ENCODE measurements at regions not wholly inside any gene's neighbourhood (a gene's known extent, or its start where the extent isn't known, plus 50 kb on each side); places are given as distances from the start of the nearest gene placed in this dataset.

DNA sequence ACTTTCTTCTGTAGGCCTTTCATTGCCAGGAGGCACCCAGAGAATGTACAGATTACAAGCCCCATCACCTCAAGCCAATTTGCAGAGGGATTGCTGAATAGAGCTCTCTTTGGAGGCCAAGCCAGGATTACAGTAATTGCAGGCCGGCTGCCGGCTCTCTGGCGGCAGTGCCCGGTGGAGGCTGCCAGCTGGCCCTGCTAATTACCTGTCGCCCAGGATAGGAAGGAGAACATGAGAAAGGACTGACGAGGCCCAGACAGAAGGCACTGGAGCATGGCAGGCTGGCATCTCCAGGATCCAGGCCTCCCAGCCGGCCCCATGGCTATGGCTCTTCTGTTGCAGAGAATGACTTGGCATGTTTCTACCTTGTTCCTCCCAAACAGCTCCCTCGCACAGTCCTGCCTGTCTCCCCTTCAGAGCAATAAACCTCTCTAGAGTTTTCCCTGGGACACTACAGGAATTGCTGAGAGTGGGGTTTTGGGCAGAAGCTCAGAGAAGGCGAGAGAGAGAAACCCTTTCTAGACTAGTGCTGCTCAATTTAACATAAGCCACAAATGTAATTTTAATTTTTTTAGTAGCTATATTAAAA is 273.6 kb upstream of the PROK2 start:
- no peak for DNase-seq (ENCODE audit: low read depth, low spot score)

DNA sequence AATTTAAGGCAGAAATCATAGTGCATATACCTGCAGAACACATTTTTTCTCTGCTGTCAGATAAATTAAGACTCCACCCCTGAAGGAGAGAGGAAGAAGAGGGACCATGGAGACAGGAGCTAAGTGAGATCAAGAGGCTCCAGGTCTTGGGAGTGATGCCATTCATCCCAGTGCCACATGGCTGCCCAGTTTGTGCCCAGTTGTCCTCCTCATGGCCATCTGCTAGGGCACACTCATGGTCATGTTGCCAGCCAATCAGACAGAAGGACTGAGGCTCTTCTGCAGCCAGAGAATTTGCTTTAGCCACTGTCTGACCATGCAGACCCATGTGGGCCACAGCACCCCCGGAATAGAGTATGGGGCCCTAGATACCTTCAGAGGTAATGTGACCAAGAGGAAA is 270.5 kb upstream of the PROK2 start:
- no peak for DNase-seq (ENCODE audit: low read depth, low spot score)

DNA sequence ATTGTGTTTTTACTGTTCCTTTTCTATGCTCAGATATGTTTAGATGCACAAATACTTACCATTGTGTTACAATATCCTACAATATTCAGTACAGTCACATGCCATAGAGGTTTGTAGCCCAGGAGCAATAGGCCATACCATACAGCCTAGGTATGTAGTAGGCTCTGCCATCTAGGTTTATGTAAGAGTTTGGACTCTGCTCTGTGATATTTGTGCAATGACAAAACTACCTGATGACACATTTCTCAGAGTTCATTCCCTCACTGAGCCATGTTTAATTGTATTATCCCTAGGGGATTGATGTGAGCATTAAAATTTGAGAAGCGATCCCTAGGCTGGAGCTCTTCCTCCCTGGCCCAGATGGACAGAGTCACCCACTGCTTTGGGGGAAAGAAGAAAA is 270.0 kb upstream of the PROK2 start:
- DNase-seq (ENCODE audit: low read depth, low spot score): no peak

DNA sequence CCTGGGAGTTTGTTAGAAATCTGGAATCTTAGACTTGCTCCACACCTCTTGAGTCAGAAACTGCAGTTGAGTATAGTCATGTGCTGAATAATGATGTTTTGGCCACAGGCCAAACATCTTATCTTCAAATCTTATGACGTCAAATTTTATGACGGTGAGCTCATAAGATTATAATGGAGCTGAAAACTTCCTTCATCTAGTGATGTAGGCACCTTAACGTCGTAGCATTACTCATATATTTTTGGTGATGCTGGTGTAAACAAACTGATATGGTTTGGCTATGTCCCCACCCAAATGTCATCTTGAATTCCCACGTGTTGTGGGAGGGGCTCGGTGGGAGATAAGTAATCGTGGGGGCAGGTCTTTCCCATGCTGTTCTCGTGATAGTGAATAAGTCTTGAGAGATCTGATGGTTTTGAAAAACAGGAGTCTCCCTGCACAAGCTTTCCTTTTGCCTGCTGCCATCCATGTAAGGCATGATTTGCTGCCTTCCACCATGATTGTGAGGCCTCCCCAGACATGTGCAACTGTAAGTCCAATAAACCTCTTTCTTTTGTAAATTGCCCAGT is 268.0 kb upstream of the PROK2 start:
- no peak for DNase-seq (ENCODE audit: low read depth, low spot score)

DNA sequence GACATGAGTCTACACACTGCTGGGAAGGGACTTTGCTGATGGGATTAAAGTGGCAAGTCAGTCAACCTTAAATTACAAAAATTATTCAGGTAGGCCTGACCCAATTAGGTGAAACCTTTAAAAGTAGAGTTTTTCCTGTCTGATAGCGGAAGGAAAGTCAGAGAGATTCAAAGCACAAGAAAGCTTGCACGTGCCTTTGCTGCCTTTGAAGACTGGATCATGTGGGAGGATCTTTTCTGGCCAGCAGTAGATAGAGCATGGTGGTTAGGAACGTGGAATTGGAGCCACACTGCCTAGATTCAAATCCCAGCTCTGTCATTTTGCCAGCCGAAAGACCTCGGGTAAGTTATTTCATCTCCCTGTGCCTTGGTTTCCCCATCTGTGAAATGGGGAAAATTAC is 265.8 kb upstream of the PROK2 start:
- no peak for DNase-seq (ENCODE audit: low read depth, low spot score)

DNA sequence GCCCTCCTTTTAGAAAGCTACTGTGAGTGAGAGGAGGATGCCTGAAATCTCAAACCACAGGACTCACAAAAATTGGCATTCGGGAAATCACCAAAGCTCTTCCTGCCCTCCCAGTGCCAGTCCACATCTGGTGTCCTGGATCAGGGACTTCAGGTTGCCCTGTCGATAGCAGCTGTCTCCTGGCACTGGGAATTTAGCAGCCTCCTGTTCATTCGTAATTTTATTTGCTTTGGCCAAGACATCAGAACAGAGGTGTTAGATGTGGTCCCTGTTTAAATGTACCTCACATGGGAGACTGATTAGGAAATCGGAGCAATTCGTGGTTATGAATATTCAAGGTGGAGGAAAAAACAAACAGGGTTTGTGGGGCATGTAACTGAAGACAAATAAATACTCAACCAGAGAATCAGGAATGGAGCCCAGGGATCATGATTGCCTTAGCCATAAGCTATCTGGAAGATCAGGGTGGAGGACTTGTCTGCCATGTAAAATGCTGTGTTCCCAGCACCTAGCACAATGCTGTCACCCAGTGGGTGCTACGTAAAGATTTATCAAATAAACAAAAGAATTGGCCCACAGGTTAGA is 265.2 kb upstream of the PROK2 start:
- DNase-seq (ENCODE audit: low read depth, low spot score): no peak

DNA sequence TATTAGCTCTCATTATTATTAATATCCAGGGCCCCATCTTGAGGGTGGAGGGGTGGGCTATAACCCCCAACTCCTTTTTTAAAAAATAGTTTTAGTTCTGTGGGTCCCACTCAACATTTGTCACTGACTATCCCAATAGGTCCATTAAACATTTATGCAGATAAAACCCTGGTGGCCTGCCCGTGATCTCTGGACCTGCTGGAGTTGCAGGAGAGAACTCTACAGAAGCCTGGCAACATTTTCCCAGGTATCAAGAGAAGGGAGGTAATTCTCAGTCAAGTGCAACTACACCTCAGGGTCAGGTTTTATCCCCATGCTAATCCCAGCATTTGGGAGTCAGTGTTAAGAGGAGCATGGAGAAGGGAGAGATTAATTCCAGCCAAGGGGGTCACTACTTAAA is 264.4 kb upstream of the PROK2 start:
- DNase-seq (ENCODE audit: low read depth, low spot score): no peak

DNA sequence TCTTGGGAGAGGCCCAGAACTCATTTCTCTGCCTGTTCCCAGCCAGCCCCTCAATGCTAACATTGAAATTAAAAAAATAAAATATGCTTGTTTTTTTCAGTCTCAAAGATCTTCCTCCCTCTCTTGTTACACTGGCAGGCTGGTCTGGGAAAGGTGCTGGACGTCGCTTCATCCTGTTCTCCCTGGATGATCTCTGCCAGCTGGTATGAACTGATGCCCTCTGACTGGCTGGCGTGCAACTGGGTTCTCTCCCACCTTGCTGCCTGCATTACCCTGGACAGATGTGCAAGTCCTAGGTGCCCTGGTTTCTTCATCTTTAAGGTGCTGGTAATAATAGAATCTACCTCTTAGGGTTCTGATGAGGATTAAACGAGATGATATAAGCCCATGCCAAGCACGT is 263.9 kb upstream of the PROK2 start:
- DNase-seq (ENCODE audit: low read depth, low spot score): no peak

DNA sequence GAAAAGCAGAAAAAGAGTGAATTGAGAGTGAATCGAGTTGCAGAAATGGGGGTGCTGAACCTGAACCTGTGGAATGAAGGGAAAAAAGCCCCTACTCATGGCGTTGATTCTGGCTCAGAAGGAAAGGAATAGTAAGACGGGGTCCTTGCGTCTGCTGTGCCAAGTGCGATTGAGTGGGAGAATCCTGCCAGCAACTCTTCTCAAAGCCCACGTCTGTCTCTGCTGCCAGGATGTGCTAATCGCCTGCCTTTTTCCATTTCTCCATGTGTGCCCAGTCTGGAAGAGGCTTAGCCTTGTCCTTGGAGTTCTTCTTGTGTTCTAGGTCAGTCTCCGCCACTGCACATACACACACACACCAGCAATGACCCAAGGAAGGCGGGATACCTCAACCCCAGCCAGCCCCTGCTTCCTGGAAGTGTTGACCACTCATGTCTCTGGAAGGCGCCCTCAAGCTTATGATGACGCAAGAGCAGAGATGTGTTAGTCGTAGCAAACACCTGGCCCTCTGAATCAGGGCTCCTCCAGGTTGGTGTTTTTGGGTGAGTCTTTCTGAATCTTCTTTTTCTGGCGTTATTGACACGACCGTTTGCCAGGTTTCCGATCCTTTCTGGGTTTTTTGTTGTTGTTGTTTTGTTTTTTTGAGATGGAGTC is 262.4 kb upstream of the PROK2 start:
- no peak for DNase-seq (ENCODE audit: low read depth, low spot score)

DNA sequence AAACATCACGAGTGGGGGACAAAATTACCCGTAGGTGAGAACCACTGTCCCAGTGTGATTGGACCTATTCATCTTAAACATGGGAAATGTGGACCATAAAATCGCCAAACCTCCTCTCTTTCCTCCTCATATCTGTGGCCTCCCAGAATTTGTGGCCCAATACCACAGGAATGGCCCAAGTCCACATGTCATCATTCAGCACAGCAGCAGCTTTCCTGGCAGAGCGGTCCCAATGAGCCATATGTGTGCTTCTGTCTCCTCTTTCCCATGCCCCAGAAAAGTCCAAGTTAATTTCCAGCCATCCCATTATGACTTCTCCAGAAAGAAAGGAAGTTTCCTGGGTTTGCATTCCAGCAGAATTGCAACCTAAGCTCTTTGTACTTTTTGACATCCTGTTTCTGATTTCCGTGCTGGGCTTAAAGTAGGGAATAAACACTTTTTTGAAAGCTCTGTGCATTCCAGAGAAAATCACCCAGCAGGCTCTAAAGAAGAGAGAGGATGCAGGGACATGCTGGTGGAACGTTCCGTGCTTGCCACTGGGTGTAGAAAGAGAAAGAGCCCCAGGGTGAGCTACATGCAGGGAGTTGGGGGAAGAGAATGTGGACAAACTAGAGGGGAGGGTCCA is 259.4 kb upstream of the PROK2 start:
- DNase-seq (ENCODE audit: low read depth, low spot score): no peak

DNA sequence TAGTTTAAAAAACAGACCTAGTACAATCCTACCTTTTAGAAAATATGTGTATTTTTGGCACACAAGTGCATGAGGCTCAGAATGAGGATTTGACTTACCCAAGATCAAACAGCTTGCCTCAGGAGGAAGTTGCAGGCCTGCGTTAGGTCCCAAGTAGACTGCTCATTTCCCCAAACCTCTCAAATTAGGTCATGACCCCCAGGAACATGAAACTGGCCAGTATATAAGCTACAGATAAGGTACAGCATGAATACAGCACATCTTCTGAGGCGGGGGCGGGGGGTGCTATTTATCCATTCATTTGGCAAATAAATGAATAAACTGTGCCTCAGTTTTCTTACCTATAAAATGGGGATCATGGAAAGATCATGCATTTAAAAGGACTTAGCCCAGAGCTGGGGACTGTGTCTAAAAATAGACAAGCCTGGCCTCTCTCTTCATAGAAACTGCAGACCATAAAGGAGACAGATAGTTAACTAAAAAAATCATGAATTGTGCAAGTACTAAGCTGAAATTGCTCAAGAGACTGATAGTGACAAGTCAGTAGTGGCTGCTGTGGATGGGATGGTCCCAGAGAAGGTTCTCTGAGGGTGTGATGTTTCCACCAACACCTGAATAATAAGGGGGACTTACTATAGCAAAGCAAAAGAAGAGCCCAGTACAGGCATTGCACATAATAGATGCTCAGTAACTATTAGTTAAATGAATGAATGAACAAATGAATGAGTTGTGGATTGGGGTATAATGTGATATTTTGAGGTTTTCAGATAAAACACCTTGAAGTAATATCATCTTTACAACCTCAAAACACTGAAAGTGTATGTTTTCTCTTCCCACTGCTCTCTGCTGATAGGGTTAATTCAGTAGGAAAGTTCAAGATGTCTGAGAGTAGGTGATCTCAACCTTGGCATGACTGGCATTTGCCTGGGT is 258.5 kb upstream of the PROK2 start:
- DNase-seq (ENCODE audit: low read depth, low spot score): no peak

DNA sequence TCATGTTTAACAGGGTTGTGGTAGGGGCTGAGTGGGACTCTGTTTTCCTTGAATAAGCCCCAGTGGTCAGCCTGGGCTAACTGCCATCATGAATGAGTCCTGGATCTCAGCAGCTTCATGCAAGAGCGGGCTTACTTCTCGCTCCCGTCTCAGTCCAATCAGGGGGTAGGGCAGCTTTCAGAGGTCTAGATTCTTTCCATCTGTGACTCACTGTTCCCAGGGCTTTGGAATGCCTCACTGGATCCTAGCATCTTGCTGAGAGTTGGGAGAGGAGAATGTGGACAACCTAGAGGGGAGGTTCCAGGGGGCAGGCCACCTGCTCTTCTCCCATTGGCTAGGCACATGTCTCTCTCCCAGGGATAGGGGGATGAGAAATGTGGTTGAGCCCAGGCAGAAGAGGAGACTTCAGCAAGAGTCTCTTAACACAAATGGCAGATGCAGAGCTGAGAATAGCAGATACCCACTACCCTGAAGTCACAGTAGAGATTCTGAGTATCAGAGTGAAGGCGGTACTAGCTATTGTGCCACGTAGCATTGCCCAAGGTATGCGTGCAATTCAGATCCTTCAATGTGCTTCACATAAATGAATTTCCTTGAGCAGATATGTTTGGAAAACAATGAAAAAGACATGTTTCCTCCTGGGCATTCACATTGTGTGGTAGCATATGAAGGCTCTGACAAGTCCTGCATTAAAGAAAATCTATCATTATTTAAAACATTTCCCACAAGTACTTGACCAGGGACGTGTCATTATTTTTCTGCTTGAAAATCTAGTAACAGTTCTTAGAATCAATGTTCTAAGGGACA is 257.7 kb upstream of the PROK2 start:
- DNase-seq (ENCODE audit: low read depth, low spot score): no peak

DNA sequence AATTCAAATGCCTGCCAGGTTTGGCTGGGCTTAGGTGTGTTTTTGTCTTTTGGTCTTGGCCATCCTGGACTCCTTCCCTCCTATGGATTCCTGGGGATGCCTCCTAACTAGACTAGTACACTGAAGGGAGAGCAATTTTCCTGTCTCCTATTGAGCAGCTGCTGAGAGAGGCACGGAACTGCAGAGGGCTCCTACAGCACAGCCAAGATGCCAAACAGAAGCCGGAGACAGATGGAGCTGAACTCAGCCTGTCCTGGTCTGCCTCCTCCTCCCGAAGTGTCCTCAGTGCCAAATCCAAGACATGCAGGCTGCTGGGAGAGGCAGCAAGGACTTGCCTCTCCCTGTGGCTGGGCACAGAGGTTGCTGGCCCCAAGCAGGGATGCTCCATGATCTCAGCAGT is 256.6 kb upstream of the PROK2 start:
- DNase-seq (ENCODE audit: low read depth, low spot score): no peak

DNA sequence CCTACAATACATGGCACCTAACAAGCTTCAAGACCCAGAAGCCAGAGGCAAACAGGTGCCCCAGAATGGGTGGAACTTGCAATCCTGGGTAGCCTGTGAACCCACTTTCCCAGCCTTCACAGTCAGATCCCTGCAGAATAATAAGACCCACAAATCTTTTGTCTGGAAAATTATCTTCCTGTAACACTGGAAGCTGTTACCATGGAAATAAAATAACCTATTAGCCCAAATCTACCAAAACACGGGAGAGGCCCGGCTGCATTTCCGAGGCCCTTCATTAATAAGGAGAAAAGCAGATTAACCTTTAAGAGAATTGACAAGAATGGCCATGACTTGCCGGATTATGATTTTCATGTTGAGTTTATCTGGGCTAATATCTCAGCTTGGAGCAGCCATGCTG is 256.1 kb upstream of the PROK2 start:
- no peak for DNase-seq (ENCODE audit: low read depth, low spot score)

DNA sequence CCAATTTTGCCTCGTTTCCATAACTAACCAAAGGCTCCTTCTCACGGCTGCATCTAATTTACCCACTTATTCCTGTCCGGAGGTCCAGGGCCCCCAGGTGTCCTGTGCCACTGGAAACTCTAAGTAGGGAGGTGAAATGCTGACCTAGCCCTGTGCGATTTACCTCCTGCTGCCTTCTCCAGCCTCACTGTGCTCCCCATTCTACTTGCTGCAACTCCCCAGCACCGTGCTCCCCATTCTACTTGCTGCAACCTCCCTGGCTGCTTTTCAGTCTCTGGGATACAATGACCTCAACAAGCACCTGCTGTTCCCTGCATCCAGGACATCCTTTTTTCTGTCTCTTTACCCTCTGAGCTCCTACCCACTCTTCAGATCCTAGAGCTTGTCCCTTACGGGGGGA is 254.7 kb upstream of the PROK2 start:
- no peak for DNase-seq (ENCODE audit: low read depth, low spot score)

DNA sequence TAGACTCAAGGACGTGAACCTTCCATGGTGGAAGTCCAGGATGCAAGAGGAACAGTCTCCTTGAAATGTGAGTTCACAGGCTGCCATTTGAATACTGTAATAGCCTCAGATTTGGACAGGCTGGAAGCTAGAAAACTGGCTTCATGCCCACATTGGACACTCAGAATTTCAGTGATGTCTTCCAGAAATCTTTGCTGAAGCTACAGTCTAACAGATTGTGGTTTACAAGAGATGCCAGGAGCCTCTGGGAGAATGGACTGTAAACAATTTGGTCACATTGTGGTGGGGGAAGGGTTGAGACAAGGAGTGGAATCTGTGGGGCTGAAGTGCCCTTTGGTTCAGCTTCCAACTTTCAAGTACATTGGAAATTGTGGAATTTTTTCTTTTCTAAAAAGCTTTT is 252.0 kb upstream of the PROK2 start:
- DNase-seq (ENCODE audit: low read depth, low spot score): no peak

DNA sequence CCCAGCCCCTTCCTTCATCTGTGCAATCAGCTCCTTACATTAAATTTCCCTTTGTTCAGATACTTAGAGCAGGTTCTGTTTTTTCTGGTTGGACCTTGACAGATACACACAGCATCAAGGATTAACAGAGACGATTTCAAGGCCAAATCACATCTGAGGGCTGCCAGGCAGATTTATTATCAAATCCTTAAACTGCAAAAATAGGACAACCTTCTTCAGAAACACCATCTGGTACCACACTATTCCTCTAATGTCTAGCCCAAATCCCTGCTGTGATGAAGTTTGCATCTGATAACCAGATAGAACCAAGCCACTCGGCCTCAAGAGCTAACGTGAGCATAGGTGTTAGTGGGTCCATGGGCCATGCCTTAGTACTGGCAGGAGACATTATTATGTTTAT is 250.7 kb upstream of the PROK2 start:
- no peak for DNase-seq (ENCODE audit: low read depth, low spot score)

DNA sequence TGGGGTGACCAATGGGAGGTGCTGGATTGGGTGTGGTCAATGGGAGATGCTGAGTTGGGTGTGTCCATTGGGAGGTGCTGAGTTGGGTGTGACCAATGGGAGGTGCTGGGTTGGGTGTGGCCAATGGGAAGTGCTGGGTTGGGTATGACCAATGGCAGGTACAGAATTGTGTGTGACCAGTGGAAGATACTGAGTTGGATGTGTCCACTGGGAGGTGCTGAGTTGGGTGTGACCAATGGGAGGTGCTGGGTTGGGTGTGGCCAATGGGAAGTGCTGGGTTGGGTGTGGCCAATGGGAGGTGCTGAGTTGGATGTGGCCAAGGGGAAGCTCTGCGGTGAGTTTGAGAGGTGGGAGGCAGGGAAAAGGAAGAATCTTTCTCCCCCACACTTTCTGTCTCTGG is 250.0 kb upstream of the PROK2 start:
- no peak for DNase-seq (ENCODE audit: low read depth, low spot score)

DNA sequence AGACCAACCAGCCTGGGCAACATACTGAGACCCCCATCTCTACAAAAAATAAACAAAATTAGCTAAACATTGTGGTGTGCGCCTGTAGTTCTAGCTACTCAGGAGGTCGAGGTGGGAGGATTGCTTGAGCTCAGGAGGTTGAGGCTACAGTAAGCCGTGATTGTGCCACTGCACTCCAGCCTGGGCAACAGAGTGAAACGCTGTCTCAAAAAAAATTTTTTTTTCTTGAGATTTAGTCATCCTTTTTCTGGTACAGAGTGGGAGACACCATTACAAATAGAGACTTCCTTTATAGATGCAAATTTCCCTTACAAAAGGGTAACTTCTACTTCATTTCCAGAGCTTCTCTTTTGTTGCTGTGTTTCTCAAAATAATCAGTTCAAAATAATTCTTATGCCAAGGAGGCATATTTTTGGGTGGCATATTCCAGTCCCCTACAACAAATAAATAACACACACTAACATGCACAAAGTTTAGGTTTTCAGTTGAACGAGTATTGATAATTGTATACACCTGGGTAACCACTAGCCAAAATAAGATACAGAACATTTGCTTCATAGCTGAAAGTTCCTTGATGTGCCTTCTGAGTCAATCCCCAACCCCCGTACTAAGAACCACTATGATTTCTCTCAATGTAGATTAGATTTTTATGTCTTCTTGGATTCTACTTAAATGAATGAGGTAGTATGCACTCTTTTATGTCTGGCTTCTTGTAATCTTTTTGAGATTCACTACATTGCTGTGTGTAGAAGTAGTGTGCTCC is 248.9 kb upstream of the PROK2 start:
- no peak for DNase-seq (ENCODE audit: low read depth, low spot score)
